ENCODE measurements at regions not wholly inside any gene's neighbourhood (a gene's known extent, or its start where the extent isn't known, plus 50 kb on each side); places are given as distances from the start of the nearest gene placed in this dataset.

DNA sequence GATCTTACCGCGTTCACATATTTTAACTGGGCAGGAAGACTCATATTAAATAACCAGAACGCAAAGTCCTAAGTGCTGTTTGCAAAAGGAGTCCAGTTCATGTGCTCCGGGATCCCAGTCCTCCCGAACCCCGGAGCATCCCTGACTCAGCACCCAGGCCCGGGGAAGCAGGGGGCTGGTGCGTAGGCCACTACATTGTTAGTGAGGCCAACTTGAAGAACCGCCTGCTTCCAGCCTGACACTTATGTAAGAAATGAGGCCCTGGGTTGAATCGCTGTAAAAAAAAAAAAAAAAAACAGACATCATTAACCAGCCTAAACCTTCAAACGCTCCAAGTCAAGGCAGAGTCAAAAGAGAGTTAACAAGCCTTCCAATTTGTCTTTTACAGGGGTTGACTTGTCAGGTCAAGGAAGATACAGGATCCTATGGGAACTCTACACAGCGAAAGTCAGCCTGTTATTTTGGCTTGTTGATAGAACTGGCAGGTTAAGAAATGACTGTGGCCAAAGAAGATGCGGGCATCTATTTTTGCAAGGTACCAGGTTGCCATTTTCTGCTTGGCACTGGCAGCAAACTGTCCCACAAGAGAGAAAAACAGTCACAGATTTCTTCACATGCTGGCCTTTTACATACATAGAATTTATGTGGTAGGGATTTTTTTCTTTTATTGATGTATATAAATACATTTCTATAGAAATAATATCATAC, 93.3 kb downstream of the ACTL7B start:
- H3K9me3 Mint-ChIP-seq, result no peaks in the 10 kb centered on the region
- H3K36me3 Mint-ChIP-seq (ENCODE audit: low read depth), result no peaks in the 10 kb centered on the region
- no peak for DNase-seq (ENCODE audit: low read depth, low spot score)
- H3K27ac Mint-ChIP-seq (ENCODE audit: unreplicated experiment), result no peak overlapping the region
- TF ChIP-seq, protein P1, sequence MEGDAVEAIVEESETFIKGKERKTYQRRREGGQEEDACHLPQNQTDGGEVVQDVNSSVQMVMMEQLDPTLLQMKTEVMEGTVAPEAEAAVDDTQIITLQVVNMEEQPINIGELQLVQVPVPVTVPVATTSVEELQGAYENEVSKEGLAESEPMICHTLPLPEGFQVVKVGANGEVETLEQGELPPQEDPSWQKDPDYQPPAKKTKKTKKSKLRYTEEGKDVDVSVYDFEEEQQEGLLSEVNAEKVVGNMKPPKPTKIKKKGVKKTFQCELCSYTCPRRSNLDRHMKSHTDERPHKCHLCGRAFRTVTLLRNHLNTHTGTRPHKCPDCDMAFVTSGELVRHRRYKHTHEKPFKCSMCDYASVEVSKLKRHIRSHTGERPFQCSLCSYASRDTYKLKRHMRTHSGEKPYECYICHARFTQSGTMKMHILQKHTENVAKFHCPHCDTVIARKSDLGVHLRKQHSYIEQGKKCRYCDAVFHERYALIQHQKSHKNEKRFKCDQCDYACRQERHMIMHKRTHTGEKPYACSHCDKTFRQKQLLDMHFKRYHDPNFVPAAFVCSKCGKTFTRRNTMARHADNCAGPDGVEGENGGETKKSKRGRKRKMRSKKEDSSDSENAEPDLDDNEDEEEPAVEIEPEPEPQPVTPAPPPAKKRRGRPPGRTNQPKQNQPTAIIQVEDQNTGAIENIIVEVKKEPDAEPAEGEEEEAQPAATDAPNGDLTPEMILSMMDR (conservative IDR thresholded peaks at IDR 0.05), result no peak
- H3K4me1 Mint-ChIP-seq, result no peaks in the 10 kb centered on the region
- no peak overlapping the region for H3K4me3 Mint-ChIP-seq
- H3K27me3 Mint-ChIP-seq (ENCODE audit: low read depth), result peaks cover 2% of the 10 kb centered on the region

DNA sequence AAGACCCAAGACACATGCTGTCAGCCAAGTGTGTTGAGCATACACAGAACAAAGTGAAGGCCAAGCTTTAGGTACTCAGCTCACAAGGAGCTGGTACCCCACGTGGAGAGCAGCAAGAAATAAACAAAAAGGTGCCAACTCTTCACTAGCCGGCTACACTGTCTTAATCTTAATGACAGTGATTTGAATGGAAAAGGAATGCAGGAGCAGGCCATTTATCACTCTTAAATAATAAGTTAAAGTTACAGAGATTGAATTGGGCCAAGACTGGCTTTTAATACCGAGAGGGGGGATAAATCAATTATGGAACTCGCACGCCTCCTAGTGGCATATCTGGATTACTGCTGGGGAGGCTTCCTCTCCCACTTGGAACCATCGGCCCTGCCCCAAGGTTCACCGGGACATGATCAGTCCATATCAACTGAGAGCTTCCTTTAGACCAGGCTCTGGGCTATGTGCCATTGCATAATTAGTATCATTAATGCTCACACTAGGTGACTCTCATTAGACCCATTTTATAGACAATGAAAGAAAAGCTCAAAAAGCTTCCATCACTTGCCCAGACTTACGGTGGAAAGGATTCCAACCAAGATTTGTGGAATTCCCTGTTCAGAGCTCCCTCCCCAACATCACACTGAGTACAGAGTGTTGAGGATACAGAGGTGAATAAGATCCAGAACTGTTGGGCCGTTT, 94.0 kb downstream of the ACTL7B start:
- no peaks in the 10 kb centered on the region for H3K36me3 Mint-ChIP-seq (ENCODE audit: low read depth)
- H3K27me3 Mint-ChIP-seq (ENCODE audit: low read depth), result peaks cover 2% of the 10 kb centered on the region
- H3K9me3 Mint-ChIP-seq, result no peaks in the 10 kb centered on the region
- no peak overlapping the region for H3K27ac Mint-ChIP-seq (ENCODE audit: unreplicated experiment)
- no peak overlapping the region for H3K4me3 Mint-ChIP-seq
- DNase-seq (ENCODE audit: low read depth, low spot score), result peak; percentile 60
- no peaks in the 10 kb centered on the region for H3K4me1 Mint-ChIP-seq
- TF ChIP-seq, protein P1 (conservative IDR thresholded peaks at IDR 0.05), result peak; percentile 92

DNA sequence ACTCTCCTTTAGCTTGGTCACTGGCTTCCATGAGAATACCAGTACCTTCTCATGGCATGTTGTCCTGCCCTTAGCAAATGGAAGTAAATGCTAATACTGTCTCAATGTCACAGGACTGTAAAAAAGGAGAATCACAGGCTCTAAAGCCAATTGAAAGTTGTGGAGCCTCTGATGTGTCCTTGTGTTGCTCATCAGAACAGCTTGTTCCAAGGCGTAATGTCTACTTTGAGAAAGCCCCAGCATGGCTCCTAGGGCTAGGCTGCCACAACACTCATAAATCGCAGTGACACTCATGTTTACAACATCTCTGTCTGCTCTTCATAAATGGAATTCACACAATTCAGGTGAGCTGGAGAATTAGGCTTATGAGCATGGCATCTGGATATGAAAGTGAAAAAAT, 94.9 kb downstream of the ACTL7B start:
- H3K4me3 Mint-ChIP-seq, result no peak overlapping the region
- no peak for DNase-seq (ENCODE audit: low read depth, low spot score)
- no peak overlapping the region for H3K27ac Mint-ChIP-seq (ENCODE audit: unreplicated experiment)
- no peaks in the 10 kb centered on the region for H3K9me3 Mint-ChIP-seq
- TF ChIP-seq, protein P1 (conservative IDR thresholded peaks at IDR 0.05), result no peak
- H3K27me3 Mint-ChIP-seq (ENCODE audit: low read depth), result peaks cover 2% of the 10 kb centered on the region
- H3K4me1 Mint-ChIP-seq, result no peaks in the 10 kb centered on the region
- no peaks in the 10 kb centered on the region for H3K36me3 Mint-ChIP-seq (ENCODE audit: low read depth)

DNA sequence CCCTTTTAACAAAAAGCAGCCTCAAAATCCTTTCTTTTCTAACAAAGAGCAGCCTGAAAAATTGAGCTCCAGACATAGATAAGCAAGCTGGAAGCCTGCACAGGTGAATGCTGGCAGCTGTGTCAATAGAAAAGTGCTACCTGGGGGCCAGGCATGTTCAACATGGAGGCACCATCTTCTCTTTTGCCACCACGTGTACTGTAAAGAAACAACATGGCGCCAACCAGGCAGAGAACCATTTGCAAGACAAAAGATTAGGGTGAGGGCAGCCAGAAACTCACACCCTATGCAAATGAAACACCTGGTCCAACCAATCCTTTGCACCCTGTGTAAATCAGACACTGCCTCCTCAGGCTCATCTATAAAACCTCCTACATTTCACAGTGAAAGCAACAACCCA, 96.0 kb downstream of the ACTL7B start:
- Mint-ChIP-seq H3K4me1 (no peaks in the 10 kb centered on the region), H3K27ac (ENCODE audit: unreplicated experiment) (no peak overlapping the region), H3K27me3 (ENCODE audit: low read depth) (peaks cover 2% of the 10 kb centered on the region), H3K9me3 (no peaks in the 10 kb centered on the region), H3K36me3 (ENCODE audit: low read depth) (no peaks in the 10 kb centered on the region), H3K4me3 (no peak overlapping the region)
- TF ChIP-seq, protein P1 (conservative IDR thresholded peaks at IDR 0.05), result no peak
- DNase-seq (ENCODE audit: low read depth, low spot score), result no peak

DNA sequence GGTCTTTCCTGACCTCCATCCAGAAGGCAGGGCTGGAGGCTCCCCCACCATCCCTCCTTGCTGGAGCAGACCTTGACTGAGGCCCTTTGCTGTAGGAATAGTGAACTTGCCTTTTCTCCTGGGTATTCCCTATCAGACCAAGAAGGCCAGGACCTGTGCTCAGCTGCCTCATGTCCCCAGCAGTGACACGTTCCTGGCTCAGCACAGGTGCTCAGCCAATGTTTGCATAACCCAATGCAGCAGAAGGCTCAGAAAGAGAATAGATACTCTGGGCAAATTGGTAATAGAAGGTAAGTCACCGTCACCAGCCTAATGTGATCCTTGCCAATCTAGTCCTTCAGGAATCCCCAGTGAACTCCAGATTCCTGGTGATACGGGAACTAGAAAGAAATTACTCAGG, 96.4 kb downstream of the ACTL7B start:
- no peaks in the 10 kb centered on the region for H3K9me3 Mint-ChIP-seq
- TF ChIP-seq, protein P1 (conservative IDR thresholded peaks at IDR 0.05), result no peak

More for the DNA sequence above, 96.4 kb downstream of the ACTL7B start:
- Mint-ChIP-seq H3K27ac (ENCODE audit: unreplicated experiment) (no peak overlapping the region), H3K4me3 (no peak overlapping the region), H3K36me3 (ENCODE audit: low read depth) (no peaks in the 10 kb centered on the region), H3K4me1 (no peaks in the 10 kb centered on the region), H3K27me3 (ENCODE audit: low read depth) (peaks cover 2% of the 10 kb centered on the region)
- no peak for DNase-seq (ENCODE audit: low read depth, low spot score)

All from neural crest cell (in vitro differentiated cells).